ENCODE measurements at regions not wholly inside any gene's neighbourhood (a gene's known extent, or its start where the extent isn't known, plus 50 kb on each side); places are given as distances from the start of the nearest gene placed in this dataset.

GRCh38 chrX:5337160-5337559 lies 891.5 kb downstream of the NLGN4X start:
- ChIA-PET CTCF (no interaction called here), POLR2A (no interaction called here)
- DNase-seq = no peak
- Mint-ChIP-seq H3K4me3 (no peak overlapping the region), H3K27me3 (no peaks in the 10 kb centered on the region), H3K4me1 (ENCODE audit: low read depth) (no peaks in the 10 kb centered on the region), H3K9me3 (peaks cover 2% of the 10 kb centered on the region), H3K27ac (no peak overlapping the region), H3K36me3 (ENCODE audit: low read depth) (no peaks in the 10 kb centered on the region)
- no peak for TF ChIP-seq CTCF (IDR thresholded peaks at IDR 0.05)
- H3K27me3 ChIP-seq (ENCODE audit: control insufficient read depth in 1 of 2, insufficient read depth in 2 of 2, low read length in 2 of 2) = no peaks in the 10 kb centered on the region
- no peaks in the 10 kb centered on the region for H3K4me1 ChIP-seq (ENCODE audit: insufficient read depth, low read length)
- H3K36me3 ChIP-seq (ENCODE audit: insufficient read depth, low read length) = no peaks in the 10 kb centered on the region
- no peak for ATAC-seq (ENCODE audit: poor library complexity)
- H3K27ac ChIP-seq (ENCODE audit: low read depth in 1 of 2, low read length in 2 of 2) = no peak overlapping the region
- no peak overlapping the region for H3K4me3 ChIP-seq (ENCODE audit: low read length)
- H3K9me3 ChIP-seq (ENCODE audit: control insufficient read depth in 1 of 2, insufficient read depth in 1 of 2, low read length in 2 of 2) = no peaks in the 10 kb centered on the region
- intact Hi-C loops (cut with DNase I, micrococcal nuclease) = no loop called here

GRCh38 chrX:5324546-5324945 lies 904.1 kb downstream of the NLGN4X start:
- intact Hi-C loops (cut with DNase I, micrococcal nuclease) = no loop called here
- H3K27me3 ChIP-seq (ENCODE audit: control insufficient read depth in 1 of 2, insufficient read depth in 2 of 2, low read length in 2 of 2) = no peaks in the 10 kb centered on the region
- no peak for ATAC-seq (ENCODE audit: poor library complexity)
- H3K9me3 Mint-ChIP-seq = peaks cover 2% of the 10 kb centered on the region
- H3K27ac ChIP-seq (ENCODE audit: low read depth in 1 of 2, low read length in 2 of 2) = no peak overlapping the region
- H3K36me3 ChIP-seq (ENCODE audit: insufficient read depth, low read length) = no peaks in the 10 kb centered on the region
- no peaks in the 10 kb centered on the region for H3K27me3 Mint-ChIP-seq
- H3K4me3 Mint-ChIP-seq = no peak overlapping the region
- no peaks in the 10 kb centered on the region for H3K4me1 Mint-ChIP-seq (ENCODE audit: low read depth)
- POLR2A ChIA-PET = no interaction called here
- CTCF ChIA-PET = no interaction called here
- H3K36me3 Mint-ChIP-seq (ENCODE audit: low read depth) = no peaks in the 10 kb centered on the region
- TF ChIP-seq CTCF (IDR thresholded peaks at IDR 0.05) = no peak
- no peak for DNase-seq
- H3K27ac Mint-ChIP-seq = no peak overlapping the region
- H3K4me1 ChIP-seq (ENCODE audit: insufficient read depth, low read length) = no peaks in the 10 kb centered on the region
- no peak overlapping the region for H3K4me3 ChIP-seq (ENCODE audit: low read length)
- peaks cover 0 to 4% of the 10 kb centered on the region in 2 experiments for H3K9me3 ChIP-seq (ENCODE audit: control insufficient read depth in 1 of 2, insufficient read depth in 1 of 2, low read length in 2 of 2)

- Mint-ChIP-seq H3K27ac (no peak overlapping the region), H3K4me3 (no peak overlapping the region), H3K27me3 (no peaks in the 10 kb centered on the region), H3K9me3 (no peaks in the 10 kb centered on the region), H3K36me3 (ENCODE audit: low read depth) (no peaks in the 10 kb centered on the region), H3K4me1 (ENCODE audit: low read depth) (no peaks in the 10 kb centered on the region)
- intact Hi-C loops (cut with DNase I, micrococcal nuclease) = no loop called here
- no peaks in the 10 kb centered on the region for H3K36me3 ChIP-seq (ENCODE audit: insufficient read depth, low read length)
- no peaks in the 10 kb centered on the region for H3K4me1 ChIP-seq (ENCODE audit: insufficient read depth, low read length)
- ChIA-PET CTCF (no interaction called here), POLR2A (no interaction called here)
- no peak for ATAC-seq (ENCODE audit: poor library complexity)
- no peak overlapping the region for H3K4me3 ChIP-seq (ENCODE audit: low read length)
- no peak overlapping the region for H3K27ac ChIP-seq (ENCODE audit: low read depth in 1 of 2, low read length in 2 of 2)
- no peaks in the 10 kb centered on the region for H3K27me3 ChIP-seq (ENCODE audit: control insufficient read depth in 1 of 2, insufficient read depth in 2 of 2, low read length in 2 of 2)
- H3K9me3 ChIP-seq (ENCODE audit: control insufficient read depth in 1 of 2, insufficient read depth in 1 of 2, low read length in 2 of 2) = no peaks in the 10 kb centered on the region
- DNase-seq = no peak
- TF ChIP-seq CTCF (IDR thresholded peaks at IDR 0.05) = no peak
Measured at GRCh38 chrX:5314148-5314547, 914.5 kb downstream of the NLGN4X start.

Data from CD4-positive, alpha-beta T cell (primary cell).